GM12874 (cell line): ENCODE measurements at regions not wholly inside any gene's neighbourhood (a gene's known extent, or its start where the extent isn't known, plus 50 kb on each side); places are given as distances from the start of the nearest gene placed in this dataset.

Experiments used
- CTCF ChIP-seq: IDR thresholded peaks from 2 replicates; pipeline ENCODE4 v1.5.1; 2011; ENCODE audit warnings: low read depth, mild to moderate bottlenecking, control low read depth, low read length, moderate library complexity; ENCODE audit not compliant: insufficient read depth

GRCh38 chr20:33926425-33926824 is 67.3 kb upstream of the RALY start:
- TF ChIP-seq CTCF = no peak

GRCh38 chr20:33927724-33928123 is 66.0 kb upstream of the RALY start:
- no peak for TF ChIP-seq CTCF

- TF ChIP-seq CTCF = no peak
Measured at GRCh38 chr20:33929917-33930316, 63.8 kb upstream of the RALY start.

GRCh38 chr20:33933469-33933909 is 60.2 kb upstream of the RALY start:
- peak; percentile 63 for TF ChIP-seq CTCF

- no peak for TF ChIP-seq CTCF
Measured at GRCh38 chr20:33936656-33937055, 57.1 kb upstream of the RALY start.

GRCh38 chr20:33940666-33941065 is 53.0 kb upstream of the RALY start:
- TF ChIP-seq CTCF = no peak
